ENCODE measurements at regions not wholly inside any gene's neighbourhood (a gene's known extent, or its start where the extent isn't known, plus 50 kb on each side); places are given as distances from the start of the nearest gene placed in this dataset.

DNA sequence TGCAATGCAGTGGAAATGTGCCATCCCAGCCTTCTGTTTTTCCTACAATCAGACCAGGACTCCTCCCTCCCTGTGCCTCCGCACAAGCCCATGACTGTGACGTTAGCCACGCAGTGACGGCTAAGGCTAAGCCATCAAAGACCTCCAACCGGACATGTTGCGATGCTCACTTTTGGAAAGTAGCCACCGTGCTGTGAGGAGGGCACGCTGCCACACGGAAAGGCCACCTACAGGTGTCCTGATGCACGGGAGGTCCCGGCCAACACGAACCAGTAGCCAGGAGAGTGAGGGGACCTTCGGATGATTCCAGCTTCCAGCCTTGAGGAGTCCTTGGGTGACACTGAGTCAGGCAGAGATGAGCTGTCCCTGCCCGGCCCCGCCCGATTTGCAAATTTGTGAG lies 53.9 kb downstream of the FOXL1 start:
- DNase-seq: no peak

- DNase-seq: no peak
These were observed 54.6 kb downstream of the FOXL1 start for GRCh38 chr16:86632944-86633343.

DNA sequence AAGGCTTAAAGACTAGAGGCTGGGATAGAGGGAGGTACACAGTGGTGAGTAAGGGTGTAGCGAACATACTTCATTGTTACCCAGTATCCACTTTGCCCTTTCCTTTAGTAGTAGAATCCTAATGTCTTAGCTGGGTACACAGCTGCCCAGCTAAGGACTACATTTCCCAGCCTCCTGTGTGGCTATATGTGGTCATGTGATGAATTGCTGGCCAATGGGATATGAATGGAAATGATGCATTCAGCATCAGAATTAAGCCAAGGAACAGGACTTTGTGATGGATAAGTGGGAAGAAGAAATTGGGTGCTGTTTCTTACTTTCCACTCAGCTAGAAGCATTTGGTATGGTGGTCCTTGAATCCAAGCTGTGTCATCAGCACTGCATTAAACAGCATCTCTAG lies 55.9 kb downstream of the FOXL1 start:
- no peak for DNase-seq

DNA sequence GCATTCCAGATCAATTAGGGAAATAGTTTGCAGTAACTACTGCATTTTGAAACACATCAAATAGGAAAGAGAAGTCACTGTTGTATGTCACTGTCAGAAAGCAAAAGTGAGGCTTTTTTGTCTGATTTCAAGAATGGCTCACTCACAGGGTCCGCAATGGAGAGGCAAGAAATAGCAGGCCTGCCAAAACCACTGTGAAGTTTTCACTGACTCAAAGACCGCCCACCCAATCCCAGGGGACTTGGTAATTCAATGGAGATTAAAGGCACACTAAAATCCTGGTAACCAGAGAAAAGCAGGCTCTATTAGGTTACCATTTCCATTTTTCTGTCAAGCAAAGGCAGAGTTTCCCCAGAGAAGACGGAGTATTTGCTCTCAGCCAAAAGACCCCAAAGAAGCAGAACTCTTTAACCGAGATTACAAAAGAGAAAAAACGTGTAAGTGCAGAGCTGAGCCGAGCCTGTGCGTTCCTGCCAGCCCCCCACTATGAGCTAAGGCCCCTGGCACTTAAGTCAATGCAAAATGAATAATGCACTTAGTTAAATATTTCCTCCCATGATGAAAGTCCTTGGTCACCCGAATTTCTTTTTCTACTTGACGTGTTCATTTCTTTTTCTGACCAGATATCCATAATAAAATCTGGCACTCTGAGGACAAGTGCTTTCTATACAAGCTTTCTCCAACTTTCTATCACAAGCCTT lies 57.0 kb downstream of the FOXL1 start:
- DNase-seq: no peak

DNA sequence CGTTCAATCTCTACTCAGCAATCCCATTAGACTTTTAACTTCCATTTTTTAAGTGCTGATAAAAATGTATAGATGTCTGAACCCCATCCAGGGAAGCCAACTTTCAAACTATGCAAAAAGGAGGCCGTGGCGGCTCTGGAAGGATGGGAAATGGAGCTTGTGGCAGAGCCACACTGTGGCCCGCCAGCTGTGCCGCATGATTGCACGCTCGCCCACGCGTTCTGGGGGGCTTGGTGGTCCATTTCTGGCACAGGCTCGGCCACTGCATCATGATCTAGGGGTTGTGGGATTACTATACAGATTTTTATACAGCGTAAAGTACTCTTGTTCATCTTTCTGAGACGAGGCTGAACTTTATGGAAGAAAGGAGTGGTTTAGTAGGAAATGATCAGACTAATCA lies 57.6 kb downstream of the FOXL1 start:
- no peak for DNase-seq

DNA sequence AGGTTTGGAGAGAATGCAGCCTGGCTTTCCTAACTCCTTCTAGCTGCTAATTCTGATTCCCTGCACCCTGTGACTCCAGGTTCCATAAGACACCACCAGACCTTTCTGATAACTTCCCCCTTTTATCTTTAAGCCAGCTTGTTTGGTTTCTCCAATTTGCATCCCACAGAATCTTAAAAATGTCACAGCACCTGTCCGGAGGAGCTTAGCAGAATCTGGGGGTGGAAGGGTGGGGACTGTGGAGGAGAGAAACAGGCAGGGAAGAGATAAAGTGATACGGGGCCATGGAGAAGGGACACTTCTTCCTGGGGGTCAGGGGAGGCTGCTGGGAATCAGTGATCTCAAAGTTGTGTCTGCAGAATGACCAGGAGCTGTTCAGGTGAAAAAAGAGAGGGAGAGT lies 59.4 kb downstream of the FOXL1 start:
- no peak for DNase-seq

GRCh38 chr16:86638642-86639041 lies 60.3 kb downstream of the FOXL1 start:
- no peak for DNase-seq

DNA sequence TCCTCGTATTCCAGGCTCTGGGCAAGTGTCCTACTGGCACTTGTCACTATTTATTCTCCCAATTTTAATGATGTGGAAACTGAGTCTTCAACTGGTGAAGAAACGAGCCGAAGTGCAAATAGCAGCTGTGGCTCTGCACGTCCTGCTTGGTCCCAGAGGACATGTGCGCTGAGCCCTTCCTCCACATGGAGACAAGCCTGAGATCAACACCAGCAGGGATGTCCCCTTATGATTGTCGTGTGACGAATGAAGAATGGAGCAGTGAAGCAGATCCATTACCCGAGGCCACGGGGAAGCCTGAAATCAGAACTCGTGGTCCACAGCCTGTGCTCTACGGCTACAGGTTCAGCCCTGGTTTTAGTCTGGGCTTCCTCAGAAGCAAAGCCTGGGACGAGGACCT lies 61.0 kb downstream of the FOXL1 start:
- no peak for DNase-seq

- DNase-seq: no peak
These were observed 62.0 kb downstream of the FOXL1 start for GRCh38 chr16:86640265-86640843.

DNA sequence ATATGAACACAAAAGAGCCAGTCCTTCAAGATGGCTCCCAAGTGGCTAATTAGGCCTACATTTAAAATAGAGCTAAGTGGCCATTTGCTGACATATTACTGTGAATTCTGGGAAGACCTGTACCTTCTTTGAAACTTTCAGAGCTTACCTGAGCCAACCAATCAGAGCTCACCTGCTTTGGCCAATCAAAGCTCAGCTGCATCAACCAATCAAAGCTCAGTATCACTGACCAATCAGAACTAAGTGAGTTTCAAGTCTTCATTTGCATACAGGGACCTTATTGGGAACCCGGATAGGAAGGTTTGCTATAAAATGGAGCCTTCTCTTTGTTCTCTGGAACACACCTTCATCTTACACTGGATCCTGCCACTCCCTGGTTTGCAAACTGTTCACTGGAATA lies 63.7 kb downstream of the FOXL1 start:
- no peak for DNase-seq

GRCh38 chr16:86643671-86644070 lies 65.3 kb downstream of the FOXL1 start:
- no peak for DNase-seq

- DNase-seq: no peak
These were observed 69.2 kb downstream of the FOXL1 start for GRCh38 chr16:86647561-86647960.

DNA sequence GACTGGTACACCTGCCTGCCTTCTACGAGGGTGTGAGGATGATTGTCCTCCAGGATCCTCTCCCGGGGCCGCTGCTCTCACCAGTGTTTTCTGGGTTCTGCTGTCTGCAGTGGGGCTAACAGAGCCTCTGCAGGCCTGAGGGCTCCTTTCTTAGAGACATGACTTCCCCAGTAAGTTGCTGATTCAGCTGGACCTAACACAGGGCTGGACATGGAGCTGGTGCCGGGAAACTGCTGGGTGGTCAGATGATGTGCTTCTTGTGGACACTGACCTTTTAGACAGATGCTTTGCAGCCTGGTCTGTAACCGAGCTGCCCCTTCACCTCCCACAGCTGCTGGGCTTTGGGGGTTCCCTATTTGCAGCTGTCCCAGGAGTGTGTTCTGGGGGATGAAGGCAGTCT lies 71.5 kb downstream of the FOXL1 start:
- no peak for DNase-seq

DNA sequence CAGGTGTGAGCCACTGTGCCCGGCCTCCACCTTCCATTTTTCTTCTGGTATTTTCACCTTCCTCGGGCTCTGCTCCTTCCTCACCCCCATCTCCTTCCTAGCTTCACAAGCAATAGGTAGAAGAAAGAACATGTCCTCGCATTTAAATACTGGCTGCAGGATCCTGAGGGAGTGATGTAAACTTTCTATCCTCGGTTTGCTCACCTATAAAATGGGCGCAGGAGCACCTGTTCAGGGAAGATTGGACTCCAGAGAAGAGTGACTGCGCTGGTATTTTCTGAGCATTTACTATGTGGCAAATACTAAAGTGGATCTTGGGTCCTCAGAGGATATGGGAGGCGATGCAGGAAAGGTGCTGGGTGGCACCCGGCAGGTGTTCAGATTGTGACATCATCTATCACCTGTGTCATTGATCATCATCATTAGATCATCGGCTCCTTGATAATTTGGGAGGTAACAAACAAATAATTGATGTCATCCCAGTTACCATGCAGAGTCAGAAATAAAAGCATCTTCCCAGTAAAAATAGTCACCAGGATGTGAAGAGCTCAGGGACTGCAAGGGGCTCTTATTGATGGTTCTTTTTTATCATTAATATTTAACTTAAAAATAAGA lies 72.8 kb downstream of the FOXL1 start:
- DNase-seq: no peak

GRCh38 chr16:86651823-86652222 lies 73.5 kb downstream of the FOXL1 start:
- DNase-seq: no peak

GRCh38 chr16:86653285-86654006 lies 75.1 kb downstream of the FOXL1 start:
- DNase-seq: no peak

DNA sequence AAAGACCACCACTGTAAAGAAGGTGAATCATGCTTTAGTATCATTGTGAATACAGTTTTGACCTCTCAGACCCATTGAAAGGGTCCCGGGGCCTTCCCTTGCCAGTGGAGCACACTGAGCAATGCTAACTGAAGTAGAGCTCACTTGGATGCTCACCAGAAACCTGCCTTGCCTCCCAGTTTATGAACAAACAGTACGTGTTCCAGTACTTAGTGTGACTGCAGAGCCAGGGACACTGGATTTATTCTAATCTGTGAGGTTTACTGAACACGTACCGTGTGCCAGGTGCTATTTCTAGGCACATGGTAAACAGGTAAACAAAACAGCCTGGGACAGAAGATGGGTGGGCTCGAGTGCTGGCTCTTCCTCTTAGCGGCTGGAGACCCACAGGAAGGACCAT lies 79.6 kb downstream of the FOXL1 start:
- DNase-seq: no peak

GRCh38 chr16:86660623-86661022 lies 82.3 kb downstream of the FOXL1 start:
- DNase-seq: no peak

DNA sequence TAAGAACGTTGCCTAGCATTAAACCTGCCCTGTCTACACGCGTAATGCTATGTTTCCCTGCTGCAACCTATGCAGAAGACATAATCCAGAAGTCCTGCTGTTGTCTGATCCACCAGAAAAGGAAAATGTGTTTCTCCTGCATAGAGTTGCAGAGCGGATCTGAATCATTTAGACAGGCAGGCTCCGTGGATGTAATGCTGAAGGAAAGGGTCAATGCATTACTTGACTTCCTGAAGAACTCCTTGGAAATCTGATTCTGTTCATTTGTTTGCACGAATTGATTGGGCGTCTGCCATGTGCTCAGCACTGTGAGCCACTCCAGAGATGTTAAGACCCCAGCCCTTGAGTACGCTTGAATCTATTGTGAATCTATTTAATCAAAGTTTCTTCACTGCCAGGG lies 83.4 kb downstream of the FOXL1 start:
- no peak for DNase-seq

GRCh38 chr16:86662195-86662594 lies 83.8 kb downstream of the FOXL1 start:
- no peak for DNase-seq

DNA sequence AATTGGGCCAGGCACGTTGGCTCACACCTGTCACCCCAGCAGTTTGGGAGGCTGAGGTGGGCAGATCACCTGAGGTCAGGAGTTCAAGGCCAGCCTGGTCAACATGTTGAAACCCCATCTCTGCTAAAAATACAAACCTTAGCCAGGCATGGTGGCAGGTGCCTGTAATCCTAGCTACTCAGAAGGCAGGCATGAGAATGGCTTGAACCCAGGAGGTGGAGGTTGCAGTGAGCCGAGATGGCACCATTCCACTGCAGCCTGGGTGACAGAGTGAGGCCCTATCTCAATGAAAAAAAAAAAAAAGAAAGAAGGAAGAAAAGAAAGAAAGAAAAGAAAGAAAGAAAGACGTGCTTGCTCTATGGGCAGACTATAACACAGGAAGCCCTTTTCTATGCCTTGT lies 84.4 kb downstream of the FOXL1 start:
- DNase-seq: no peak

GRCh38 chr16:86663685-86664521 lies 85.6 kb downstream of the FOXL1 start:
- no peak for DNase-seq
